ENCODE measurements at regions not wholly inside any gene's neighbourhood (a gene's known extent, or its start where the extent isn't known, plus 50 kb on each side); places are given as distances from the start of the nearest gene placed in this dataset.
A peak's percentile ranks its signal among the peaks of the same experiment; 100 is the strongest.

- 66 to 92% methylated on average over 6 to 8 of the region's 15 CpGs; no CpG with 5 or more reads in 8 of the 10 experiments for WGBS, 10 experiments
- in situ Hi-C loops (cut with MboI; ENCODE audit: low pct_unique_long_range_greater_than_20kb in 2 of 9, low sequenced_read_pairs in 9 of 9, unreplicated experiment in 9 of 9): no loop called here
- no peak for ATAC-seq (replicated peaks in 6 of 8)
- Histone ChIP-seq H3K4me1 (replicated peaks in 1 of 2) (no peaks in the 10 kb centered on the region), H3K27ac (no peak overlapping the region), H3K4me3 (no peak overlapping the region)
Measured at GRCh38 chr22:48658246-48658645, 1169.4 kb downstream of the BRD1 start.

- in situ Hi-C loops (cut with MboI; ENCODE audit: low pct_unique_long_range_greater_than_20kb in 2 of 9, low sequenced_read_pairs in 9 of 9, unreplicated experiment in 9 of 9): no loop called here
- no peak overlapping the region for H3K4me3 ChIP-seq
- ATAC-seq (replicated peaks in 6 of 8): peak in 3 of 8 experiments; percentile 24 to 75 (median 61)
- WGBS, 10 experiments: 0 to 100% (median 13%) methylated on average over 1 to 6 of the region's 9 CpGs; no CpG with 5 or more reads in 6 of the 10 experiments
- H3K27ac ChIP-seq: no peak overlapping the region
- H3K4me1 ChIP-seq (replicated peaks in 1 of 2): no peaks in the 10 kb centered on the region
Measured at GRCh38 chr22:48654492-48654891, 1173.2 kb downstream of the BRD1 start.

GRCh38 chr22:48653929-48654328 lies 1173.7 kb downstream of the BRD1 start:
- Histone ChIP-seq H3K27ac (no peak overlapping the region), H3K4me3 (no peak overlapping the region), H3K4me1 (replicated peaks in 1 of 2) (no peaks in the 10 kb centered on the region)
- no peak for ATAC-seq (replicated peaks in 6 of 8)
- WGBS, 10 experiments: 80 to 100% (median 88%) methylated on average over 1 to 8 of the region's 18 CpGs; no CpG with 5 or more reads in 7 of the 10 experiments
- in situ Hi-C loops (cut with MboI; ENCODE audit: low pct_unique_long_range_greater_than_20kb in 2 of 9, low sequenced_read_pairs in 9 of 9, unreplicated experiment in 9 of 9): no loop called here

GRCh38 chr22:48653306-48653705 lies 1174.4 kb downstream of the BRD1 start:
- no peak overlapping the region for H3K27ac ChIP-seq
- no peak overlapping the region for H3K4me3 ChIP-seq
- H3K4me1 ChIP-seq (replicated peaks in 1 of 2): no peaks in the 10 kb centered on the region
- in situ Hi-C loops (cut with MboI; ENCODE audit: low pct_unique_long_range_greater_than_20kb in 2 of 9, low sequenced_read_pairs in 9 of 9, unreplicated experiment in 9 of 9): no loop called here
- ATAC-seq (replicated peaks in 6 of 8): no peak
- 40 to 82% (median 64%) methylated on average over 1 to 5 of the region's 8 CpGs; no CpG with 5 or more reads in 4 of the 10 experiments for WGBS, 10 experiments

- no peaks in the 10 kb centered on the region for H3K4me1 ChIP-seq (replicated peaks in 1 of 2)
- ATAC-seq (replicated peaks in 6 of 8): no peak
- in situ Hi-C loops (cut with MboI; ENCODE audit: low pct_unique_long_range_greater_than_20kb in 2 of 9, low sequenced_read_pairs in 9 of 9, unreplicated experiment in 9 of 9): no loop called here
- WGBS, 10 experiments: 40 to 91% (median 86%) methylated on average over 5 to 9 of the region's 16 CpGs; no CpG with 5 or more reads in 7 of the 10 experiments
- H3K4me3 ChIP-seq: no peak overlapping the region
- H3K27ac ChIP-seq: no peak overlapping the region
Measured at GRCh38 chr22:48652796-48653195, 1174.9 kb downstream of the BRD1 start.

GRCh38 chr22:48651981-48652538 lies 1175.6 kb downstream of the BRD1 start:
- Histone ChIP-seq H3K4me3 (no peak overlapping the region), H3K27ac (no peak overlapping the region), H3K4me1 (replicated peaks in 1 of 2) (no peaks in the 10 kb centered on the region)
- in situ Hi-C loops (cut with MboI; ENCODE audit: low pct_unique_long_range_greater_than_20kb in 2 of 9, low sequenced_read_pairs in 9 of 9, unreplicated experiment in 9 of 9): no loop called here
- no peak for ATAC-seq (replicated peaks in 6 of 8)
- WGBS, 10 experiments: 60 to 92% (median 64%) methylated on average over 1 to 9 of the region's 19 CpGs; no CpG with 5 or more reads in 4 of the 10 experiments

- Histone ChIP-seq H3K4me3 (no peak overlapping the region), H3K4me1 (replicated peaks in 1 of 2) (no peaks in the 10 kb centered on the region), H3K27ac (no peak overlapping the region)
- peak in 1 of 8 experiments; percentile 11 for ATAC-seq (replicated peaks in 6 of 8)
- 70 to 78% methylated on average over 2 to 4 of the region's 26 CpGs; no CpG with 5 or more reads in 8 of the 10 experiments for WGBS, 10 experiments
- in situ Hi-C loops (cut with MboI; ENCODE audit: low pct_unique_long_range_greater_than_20kb in 2 of 9, low sequenced_read_pairs in 9 of 9, unreplicated experiment in 9 of 9): no loop called here
Measured at GRCh38 chr22:48651036-48651890, 1176.4 kb downstream of the BRD1 start.

GRCh38 chr22:48650323-48651035 lies 1177.2 kb downstream of the BRD1 start:
- in situ Hi-C loops (cut with MboI; ENCODE audit: low pct_unique_long_range_greater_than_20kb in 2 of 9, low sequenced_read_pairs in 9 of 9, unreplicated experiment in 9 of 9): no loop called here
- 83 to 100% (median 87%) methylated on average over 1 to 10 of the region's 17 CpGs; no CpG with 5 or more reads in 3 of the 10 experiments for WGBS, 10 experiments
- ATAC-seq (replicated peaks in 6 of 8): no peak
- Histone ChIP-seq H3K4me3 (no peak overlapping the region), H3K4me1 (replicated peaks in 1 of 2) (no peaks in the 10 kb centered on the region), H3K27ac (no peak overlapping the region)

- 45 to 90% (median 61%) methylated on average over 2 to 12 of the region's 16 CpGs; no CpG with 5 or more reads in 7 of the 10 experiments for WGBS, 10 experiments
- Histone ChIP-seq H3K4me1 (replicated peaks in 1 of 2) (no peaks in the 10 kb centered on the region), H3K27ac (no peak overlapping the region), H3K4me3 (no peak overlapping the region)
- in situ Hi-C loops (cut with MboI; ENCODE audit: low pct_unique_long_range_greater_than_20kb in 2 of 9, low sequenced_read_pairs in 9 of 9, unreplicated experiment in 9 of 9): no loop called here
- ATAC-seq (replicated peaks in 6 of 8): no peak
Measured at GRCh38 chr22:48649466-48649865, 1178.2 kb downstream of the BRD1 start.

GRCh38 chr22:48649031-48649430 lies 1178.6 kb downstream of the BRD1 start:
- in situ Hi-C loops (cut with MboI; ENCODE audit: low pct_unique_long_range_greater_than_20kb in 2 of 9, low sequenced_read_pairs in 9 of 9, unreplicated experiment in 9 of 9): no loop called here
- WGBS, 10 experiments: 47 to 100% (median 93%) methylated on average over 1 to 4 of the region's 9 CpGs; no CpG with 5 or more reads in 7 of the 10 experiments
- Histone ChIP-seq H3K4me1 (replicated peaks in 1 of 2) (no peaks in the 10 kb centered on the region), H3K27ac (no peak overlapping the region), H3K4me3 (no peak overlapping the region)
- ATAC-seq (replicated peaks in 6 of 8): no peak

- in situ Hi-C loops (cut with MboI; ENCODE audit: low pct_unique_long_range_greater_than_20kb in 2 of 9, low sequenced_read_pairs in 9 of 9, unreplicated experiment in 9 of 9): no loop called here
- H3K4me3 ChIP-seq: no peak overlapping the region
- WGBS, 10 experiments: 33 to 88% (median 50%) methylated on average over 1 to 6 of the region's 25 CpGs; no CpG with 5 or more reads in 7 of the 10 experiments
- no peak overlapping the region for H3K27ac ChIP-seq
- no peak for ATAC-seq (replicated peaks in 6 of 8)
- no peaks in the 10 kb centered on the region for H3K4me1 ChIP-seq (replicated peaks in 1 of 2)
Measured at GRCh38 chr22:48647606-48648515, 1179.8 kb downstream of the BRD1 start.

GRCh38 chr22:48647051-48647450 lies 1180.6 kb downstream of the BRD1 start:
- Histone ChIP-seq H3K4me3 (no peak overlapping the region), H3K4me1 (replicated peaks in 1 of 2) (no peaks in the 10 kb centered on the region), H3K27ac (no peak overlapping the region)
- WGBS, 10 experiments: 0 to 92% (median 30%) methylated on average over 1 to 10 of the region's 13 CpGs; no CpG with 5 or more reads in 5 of the 10 experiments
- in situ Hi-C loops (cut with MboI; ENCODE audit: low pct_unique_long_range_greater_than_20kb in 2 of 9, low sequenced_read_pairs in 9 of 9, unreplicated experiment in 9 of 9): no loop called here
- ATAC-seq (replicated peaks in 6 of 8): no peak
